ENCODE measurements at regions not wholly inside any gene's neighbourhood (a gene's known extent, or its start where the extent isn't known, plus 50 kb on each side); places are given as distances from the start of the nearest gene placed in this dataset.
"Not testable (repeated sequence)": the region's sequence is repeated elsewhere in the genome, so short reads cannot be mapped to it uniquely, and the experiment has no call there.

GRCh38 chr6:68575765-68576439 lies 59.2 kb upstream of the ADGRB3 start:
- peak; percentile 10 for DNase-seq

- no peak for DNase-seq
Measured at GRCh38 chr6:68572975-68573374, 62.1 kb upstream of the ADGRB3 start.

DNA sequence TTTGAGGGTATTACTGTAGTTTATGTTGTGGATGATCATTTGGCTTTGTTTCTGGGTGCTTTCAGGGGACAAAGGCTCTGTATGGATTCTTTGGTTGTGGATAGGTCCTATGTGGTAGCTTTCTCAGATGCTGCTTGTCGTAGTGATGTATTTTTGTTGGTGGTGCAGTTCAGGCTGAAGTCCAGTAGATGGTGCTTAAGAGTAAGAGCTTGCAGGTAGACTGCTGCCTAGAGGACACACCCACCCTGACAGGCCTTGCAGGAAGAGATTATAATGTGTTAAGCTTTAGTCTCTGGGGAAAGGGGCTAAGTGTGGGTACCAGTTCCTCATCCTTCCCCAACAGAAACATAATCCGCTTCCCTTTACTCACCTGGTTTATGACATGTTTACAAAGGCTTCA lies 62.6 kb upstream of the ADGRB3 start:
- DNase-seq = peak; percentile 6

- peak; percentile 77 for DNase-seq
Measured at GRCh38 chr6:68559716-68560115, 75.4 kb upstream of the ADGRB3 start.

DNA sequence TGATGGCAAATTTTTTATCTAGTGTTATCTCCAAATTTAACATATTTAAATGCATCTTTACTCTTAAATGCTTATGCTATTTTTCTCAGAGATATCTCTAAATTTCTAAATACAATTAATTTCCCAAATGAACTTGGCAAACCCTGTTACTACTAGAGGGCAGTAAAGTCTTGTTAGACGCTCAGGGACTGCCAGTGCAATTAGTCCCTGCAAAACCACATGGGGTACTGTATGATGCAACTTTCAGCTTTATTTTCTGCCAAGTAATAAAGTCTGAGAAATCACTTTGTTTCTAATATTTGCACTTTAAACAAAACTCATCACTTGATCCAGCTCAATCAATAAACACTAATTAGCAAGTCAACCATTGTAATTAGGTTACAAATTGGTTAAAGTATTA lies 76.0 kb upstream of the ADGRB3 start:
- peak; percentile 69 for DNase-seq

GRCh38 chr6:68546620-68547019 lies 88.5 kb upstream of the ADGRB3 start:
- DNase-seq = no peak

GRCh38 chr6:68544450-68544849 lies 90.6 kb upstream of the ADGRB3 start:
- DNase-seq = no peak

GRCh38 chr6:68533339-68533795 lies 101.7 kb upstream of the ADGRB3 start:
- DNase-seq = no peak

DNA sequence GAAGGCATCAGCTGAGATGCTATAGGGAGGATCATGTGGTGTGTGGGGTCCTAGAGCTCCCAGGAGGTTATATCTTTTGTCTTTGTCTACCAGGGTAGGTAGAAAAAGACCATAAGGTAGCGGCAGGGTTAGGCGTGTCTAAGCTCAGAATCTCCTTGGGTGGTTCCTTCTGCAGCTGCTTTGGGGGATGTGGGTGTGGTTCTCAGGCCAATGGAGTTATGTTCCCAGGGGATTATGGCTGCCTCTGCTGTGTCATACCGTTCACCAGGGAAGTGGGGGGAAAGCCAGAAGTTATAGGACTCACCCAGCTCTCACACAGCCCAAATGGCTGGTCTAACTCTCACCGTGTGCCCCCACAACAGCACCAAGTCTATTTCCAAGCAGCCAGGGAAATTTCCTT lies 107.4 kb upstream of the ADGRB3 start:
- DNase-seq = no peak

DNA sequence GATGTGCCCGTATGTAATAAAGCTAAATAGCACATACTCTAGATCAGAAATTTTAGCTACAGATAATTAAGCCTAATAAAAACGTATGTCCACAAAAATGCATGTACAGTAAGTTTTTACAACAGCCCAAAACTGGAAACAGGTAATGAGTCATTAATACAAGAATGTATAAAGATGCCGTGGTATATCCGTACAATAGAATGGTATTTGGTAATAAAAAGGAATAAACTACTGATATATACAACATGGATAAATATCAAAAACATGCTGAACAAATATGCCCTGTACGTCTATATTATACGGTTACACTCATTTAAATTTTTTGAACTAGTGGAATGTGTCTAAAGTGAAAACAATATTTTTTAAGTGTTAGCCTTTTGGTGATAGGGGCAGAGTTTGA lies 128.2 kb upstream of the ADGRB3 start:
- DNase-seq = peak; percentile 7

DNA sequence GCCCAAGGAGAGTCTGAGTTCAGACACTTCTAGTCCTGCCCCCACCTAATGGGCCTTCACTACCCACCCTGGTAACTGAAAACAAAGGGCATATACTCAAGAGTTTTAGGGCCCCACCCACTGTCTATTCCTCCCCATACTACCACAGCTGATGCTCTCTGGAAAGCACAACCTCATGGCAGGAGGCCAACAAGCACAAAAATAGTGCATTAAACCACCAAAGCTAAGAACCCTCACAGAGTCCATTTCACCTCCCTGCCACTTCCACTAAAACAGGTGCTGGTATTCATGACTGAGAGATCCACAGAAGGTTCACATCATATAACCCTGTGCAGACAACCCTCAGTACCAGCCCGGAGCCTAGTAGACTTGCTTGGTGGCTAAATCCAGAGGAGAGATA lies 132.1 kb upstream of the ADGRB3 start:
- no peak for DNase-seq

DNA sequence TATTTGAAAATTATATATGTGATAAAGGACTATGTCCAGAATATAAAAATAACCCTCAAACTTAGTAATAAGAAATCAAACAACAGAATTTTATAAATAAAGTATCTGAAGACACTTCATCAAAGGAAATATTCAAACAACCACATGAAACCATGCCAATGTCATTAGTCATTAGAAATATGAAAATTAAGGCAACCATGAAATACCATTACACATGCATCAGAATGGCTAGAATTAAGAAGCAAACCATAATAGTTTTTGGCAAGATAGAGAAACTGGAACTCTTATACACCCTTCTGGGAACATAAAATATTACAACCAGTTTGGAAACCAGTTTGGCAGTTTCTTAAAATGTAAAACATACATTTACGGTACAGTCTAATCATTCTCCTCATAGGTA lies 137.2 kb upstream of the ADGRB3 start:
- peak; percentile 81 for DNase-seq

DNA sequence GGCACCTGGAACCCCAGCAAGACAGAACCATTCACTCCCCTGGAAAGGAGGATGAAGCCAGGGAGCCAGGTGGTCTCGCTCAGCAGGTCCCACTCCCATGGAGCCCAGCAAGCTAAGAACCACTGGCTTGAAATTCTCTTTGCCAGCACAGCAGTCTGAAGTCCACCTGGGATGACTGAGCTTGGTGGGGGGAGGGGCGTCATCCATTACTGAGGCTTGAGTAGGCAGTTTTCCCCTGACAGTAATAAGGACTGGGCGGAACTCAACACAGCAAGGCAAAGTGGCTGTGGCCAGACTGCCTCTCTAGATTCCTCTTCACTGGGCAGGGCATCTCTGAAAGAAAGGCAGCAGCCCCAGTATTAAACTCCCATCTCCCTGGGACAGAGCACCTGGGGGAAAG lies 140.2 kb upstream of the ADGRB3 start:
- DNase-seq = not testable (repeated sequence)

- DNase-seq = no peak
Measured at GRCh38 chr6:68476611-68477010, 158.5 kb upstream of the ADGRB3 start.

DNA sequence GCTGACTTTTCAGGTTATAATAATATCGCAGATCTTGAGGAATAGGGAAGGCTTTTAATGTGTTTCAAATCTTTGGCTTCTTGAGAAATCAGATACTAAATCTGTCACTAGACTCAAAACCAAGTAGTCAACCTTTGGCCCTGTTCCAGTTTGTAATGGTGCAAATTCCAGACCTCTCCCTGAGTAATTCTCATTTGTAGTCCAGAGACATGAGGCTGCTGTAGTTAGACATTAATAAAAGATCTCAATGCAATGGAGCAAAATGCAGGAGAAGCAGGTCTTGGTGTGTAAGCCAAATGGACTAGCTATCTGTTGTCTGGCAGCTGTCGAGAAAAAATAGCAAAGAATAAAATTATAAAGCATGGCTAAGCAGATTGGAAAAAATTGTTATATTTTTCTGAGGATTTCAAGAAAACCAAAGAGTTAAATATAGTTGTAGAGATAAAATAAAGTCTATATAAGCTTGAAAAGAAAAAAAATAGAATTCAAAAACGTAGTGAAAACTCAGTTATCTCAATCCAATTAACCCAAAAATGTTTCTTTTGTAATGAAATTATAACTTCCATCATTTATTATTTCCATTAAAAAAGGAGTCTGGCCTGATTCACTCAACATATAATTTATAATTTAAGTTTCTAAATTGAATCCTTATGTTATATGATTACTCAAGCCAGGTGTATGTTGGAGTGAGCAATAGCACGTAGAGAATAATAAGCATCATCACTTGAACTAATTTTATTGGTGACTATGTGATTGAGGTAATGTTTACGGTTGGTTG lies 161.5 kb upstream of the ADGRB3 start:
- peak; percentile 80 for DNase-seq

- no peak for DNase-seq
Measured at GRCh38 chr6:68468244-68468884, 166.7 kb upstream of the ADGRB3 start.

GRCh38 chr6:68458447-68458846 lies 176.6 kb upstream of the ADGRB3 start:
- DNase-seq = no peak

DNA sequence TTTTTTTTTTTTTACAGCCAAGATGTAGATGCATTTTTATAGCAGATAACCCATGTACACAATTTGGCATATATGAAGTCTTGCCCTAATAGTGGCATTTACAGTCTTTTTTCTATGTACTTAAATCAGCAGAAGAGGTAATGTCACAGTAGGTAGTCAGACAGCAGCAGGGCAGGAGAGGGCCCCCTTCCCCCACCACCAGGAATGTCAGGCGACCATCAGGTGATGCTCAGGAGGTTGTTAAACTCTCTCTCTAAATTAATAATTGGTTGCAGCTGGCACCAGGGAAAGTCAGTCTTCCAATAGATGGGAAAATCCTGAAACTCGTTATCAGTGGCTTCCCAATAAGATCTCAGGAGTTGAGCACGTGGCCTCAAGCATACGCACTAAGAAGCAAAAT lies 188.0 kb upstream of the ADGRB3 start:
- no peak for DNase-seq

- DNase-seq = no peak
Measured at GRCh38 chr6:68445926-68446325, 189.2 kb upstream of the ADGRB3 start.

DNA sequence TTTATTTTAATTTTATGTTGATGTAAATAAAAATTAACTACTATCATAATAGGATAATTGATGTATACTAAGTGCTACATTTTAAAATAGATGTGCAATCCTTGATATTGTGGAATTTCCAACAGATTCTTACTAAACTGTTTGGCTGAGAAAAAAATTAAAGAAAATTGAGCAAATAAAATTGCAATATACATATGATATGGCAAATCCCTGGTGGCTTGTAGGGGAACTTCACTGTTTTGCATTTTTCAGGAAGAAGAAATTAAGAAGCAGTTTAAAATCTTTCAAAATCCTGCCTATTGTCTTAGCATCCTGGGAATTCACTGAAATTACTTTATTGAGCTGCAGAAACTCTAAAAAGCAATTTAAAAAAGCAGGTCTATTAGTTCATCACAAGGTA lies 191.4 kb upstream of the ADGRB3 start:
- DNase-seq = no peak

- peak; percentile 74 for DNase-seq
Measured at GRCh38 chr6:68427630-68428029, 207.5 kb upstream of the ADGRB3 start.

GRCh38 chr6:68410021-68410420 lies 225.1 kb upstream of the ADGRB3 start:
- no peak for DNase-seq

DNA sequence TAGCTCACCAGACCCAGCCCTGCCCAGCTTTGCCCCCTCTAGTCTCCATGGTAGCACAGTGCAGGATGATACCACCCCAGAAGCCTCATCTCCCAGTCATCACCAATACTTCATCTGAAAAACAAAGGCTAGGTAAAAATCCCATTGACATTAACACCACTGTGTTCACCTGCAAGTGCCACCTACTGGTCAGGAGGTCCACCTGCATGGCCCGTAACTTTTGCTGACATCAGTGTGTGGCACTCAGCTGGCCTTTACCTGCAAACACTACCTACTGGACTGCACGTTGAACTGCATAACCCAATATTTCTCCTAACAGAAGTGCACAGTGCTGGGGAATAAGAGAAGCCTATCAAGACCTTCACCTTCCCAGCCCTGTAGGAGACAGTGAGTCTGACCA lies 234.7 kb upstream of the ADGRB3 start:
- DNase-seq = no peak

DNA sequence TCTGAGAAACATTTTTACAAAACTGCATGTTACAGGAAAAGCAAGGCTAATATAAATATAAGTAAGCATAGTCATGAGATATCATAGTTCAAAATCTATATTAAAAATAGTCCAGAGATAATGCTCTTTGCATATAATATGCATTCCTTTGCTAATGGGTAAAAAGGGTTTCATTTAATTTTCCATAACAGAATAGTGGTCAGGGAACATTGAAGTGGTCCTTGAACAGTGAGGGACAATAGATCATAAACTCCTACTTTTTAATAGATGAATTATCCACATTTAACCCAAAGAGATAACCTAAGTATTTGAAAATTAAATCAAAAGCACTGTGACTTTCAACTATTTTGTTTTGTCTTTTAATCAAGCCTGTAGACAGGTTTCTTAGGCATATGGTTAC lies 243.1 kb upstream of the ADGRB3 start:
- no peak for DNase-seq

Data from fibroblast of skin of abdomen (primary cell).